Prostate gland (tissue), 2 donors: ENCODE measurements at regions not wholly inside any gene's neighbourhood (a gene's known extent, or its start where the extent isn't known, plus 50 kb on each side); places are given as distances from the start of the nearest gene placed in this dataset.

Experiments used
- CTCF ChIP-seq, 4 experiments: fragments of 200-600 bp in 2 of 4; fragments of 450-650 bp in 2 of 4; sonication (generic) in 2 of 4; IDR thresholded peaks; 1 replicate in 3 of 4; 2 replicates in 1 of 4; pipeline ENCODE4 v1.5.1; 2016 to 2019; ENCODE audit warnings: antibody characterized with exemption in 4 of 4, mild to moderate bottlenecking in 2 of 4, moderate library complexity in 2 of 4
- POLR2AphosphoS5 ChIP-seq: sonication (generic); formaldehyde crosslinking; IDR thresholded peaks from one replicate; pipeline ENCODE4 v1.6.1; 2017; ENCODE audit warnings: antibody characterized with exemption

- no peak for TF ChIP-seq CTCF (IDR thresholded peaks at IDR 0.05)
- no peak for TF ChIP-seq POLR2AphosphoS5
Measured at GRCh38 chr10:121425623-121426022, 172.6 kb downstream of the FGFR2 start.
